Mononuclear cell (primary cell): ENCODE measurements at regions not wholly inside any gene's neighbourhood (a gene's known extent, or its start where the extent isn't known, plus 50 kb on each side); places are given as distances from the start of the nearest gene placed in this dataset.

Experiments used
- H3K27me3 ChIP-seq: 2 replicates; pipeline ENCODE4 v1.6.0; 2011; ENCODE audit warnings: low read length, control low read depth; ENCODE audit not compliant: insufficient read depth
- H3K4me1 ChIP-seq: 2 replicates; pipeline ENCODE4 v1.5.1; 2011; ENCODE audit warnings: mild to moderate bottlenecking, low read length, control low read depth; ENCODE audit not compliant: insufficient read depth
- H3K4me3 ChIP-seq: 2 replicates; pipeline ENCODE4 v1.5.1; 2011; ENCODE audit warnings: mild to moderate bottlenecking, low read length, moderate library complexity
- H3K9me3 ChIP-seq: 2 replicates; pipeline ENCODE4 v1.5.1; 2011; ENCODE audit warnings: low read depth, mild to moderate bottlenecking, control low read depth, low read length

- no peaks in the 10 kb centered on the region for H3K9me3 ChIP-seq
- no peaks in the 10 kb centered on the region for H3K27me3 ChIP-seq
- no peak overlapping the region for H3K4me3 ChIP-seq
- peaks cover 60% of the 10 kb centered on the region for H3K4me1 ChIP-seq
Observed at GRCh38 chr1:114342376-114342775, 168.6 kb downstream of the TRIM33 start.

- no peaks in the 10 kb centered on the region for H3K9me3 ChIP-seq
- H3K4me3 ChIP-seq: no peak overlapping the region
- H3K4me1 ChIP-seq: peaks cover 59% of the 10 kb centered on the region
- H3K27me3 ChIP-seq: no peaks in the 10 kb centered on the region
Observed at GRCh38 chr1:114341856-114342255, 169.1 kb downstream of the TRIM33 start.

DNA sequence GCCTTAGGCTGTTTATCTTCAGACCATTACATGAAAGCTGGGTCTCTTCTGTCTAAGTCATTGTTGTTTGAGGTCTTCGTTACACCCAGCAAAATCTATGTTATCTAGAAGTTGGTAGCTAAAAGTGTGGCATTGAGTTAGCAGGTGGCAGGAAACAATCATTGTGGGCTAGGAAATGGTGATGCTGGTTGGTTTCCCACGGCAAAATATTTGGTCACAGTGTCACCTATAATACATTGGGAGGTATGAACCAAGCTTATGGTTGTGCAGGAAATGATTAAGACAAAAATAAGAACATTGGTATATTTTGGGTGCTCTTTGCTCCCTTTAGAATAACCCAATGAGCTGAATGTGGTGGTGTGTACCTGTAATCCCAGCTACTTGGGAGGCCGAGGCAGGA, 169.7 kb downstream of the TRIM33 start:
- Histone ChIP-seq H3K4me3 (no peak overlapping the region), H3K9me3 (no peaks in the 10 kb centered on the region), H3K27me3 (no peaks in the 10 kb centered on the region), H3K4me1 (peaks cover 59% of the 10 kb centered on the region)

DNA sequence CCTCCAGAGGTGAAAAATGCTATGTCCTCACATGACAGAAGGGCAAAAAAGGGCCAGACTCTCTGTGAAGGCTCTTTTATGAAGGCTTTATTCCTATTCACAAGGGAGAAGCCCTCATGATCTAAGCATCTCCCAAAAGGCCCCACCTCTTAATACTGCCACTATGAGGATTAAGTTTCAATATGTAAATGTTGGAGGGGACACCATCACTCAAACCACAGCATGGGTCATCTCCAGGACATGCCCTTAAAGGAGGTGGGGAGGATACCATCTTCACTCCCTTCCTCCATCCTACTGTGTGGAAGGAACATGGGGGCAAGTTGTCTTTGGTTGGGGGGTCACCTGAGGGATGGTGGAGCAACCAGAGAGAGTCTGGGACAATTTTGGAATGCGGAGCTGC, 170.1 kb downstream of the TRIM33 start:
- Histone ChIP-seq H3K9me3 (no peaks in the 10 kb centered on the region), H3K27me3 (no peaks in the 10 kb centered on the region), H3K4me1 (peaks cover 57% of the 10 kb centered on the region), H3K4me3 (no peak overlapping the region)

GRCh38 chr1:114339379-114339778, 171.6 kb downstream of the TRIM33 start:
- Histone ChIP-seq H3K4me1 (peaks cover 63% of the 10 kb centered on the region), H3K9me3 (no peaks in the 10 kb centered on the region), H3K4me3 (no peak overlapping the region), H3K27me3 (no peaks in the 10 kb centered on the region)

- Histone ChIP-seq H3K4me3 (no peak overlapping the region), H3K9me3 (no peaks in the 10 kb centered on the region), H3K4me1 (peaks cover 61% of the 10 kb centered on the region), H3K27me3 (no peaks in the 10 kb centered on the region)
Observed at GRCh38 chr1:114338191-114338890, 172.7 kb downstream of the TRIM33 start.

GRCh38 chr1:114337417-114337816, 173.6 kb downstream of the TRIM33 start:
- no peak overlapping the region for H3K4me3 ChIP-seq
- peaks cover 51% of the 10 kb centered on the region for H3K4me1 ChIP-seq
- H3K9me3 ChIP-seq: no peaks in the 10 kb centered on the region
- H3K27me3 ChIP-seq: no peaks in the 10 kb centered on the region

DNA sequence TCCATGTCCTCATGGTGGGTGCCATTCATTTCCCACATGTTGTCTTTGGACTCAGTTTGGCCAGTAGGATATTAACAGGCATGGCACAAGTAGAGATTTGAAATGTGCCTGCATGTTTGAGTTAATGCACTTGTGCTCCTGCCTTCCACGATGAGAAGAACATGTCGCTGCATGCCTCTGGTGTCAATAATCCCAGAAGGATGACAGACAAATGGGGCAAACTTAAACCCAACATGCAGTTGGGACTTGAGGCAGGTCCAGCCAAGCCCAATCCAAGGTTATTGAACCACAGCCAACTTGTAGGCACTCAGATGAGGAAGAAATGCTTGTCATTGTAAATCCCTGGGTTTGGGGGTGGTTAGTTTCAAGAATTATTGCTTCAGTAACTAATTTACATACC, 174.6 kb downstream of the TRIM33 start:
- Histone ChIP-seq H3K4me1 (peaks cover 47% of the 10 kb centered on the region), H3K27me3 (no peaks in the 10 kb centered on the region), H3K4me3 (no peak overlapping the region)

DNA sequence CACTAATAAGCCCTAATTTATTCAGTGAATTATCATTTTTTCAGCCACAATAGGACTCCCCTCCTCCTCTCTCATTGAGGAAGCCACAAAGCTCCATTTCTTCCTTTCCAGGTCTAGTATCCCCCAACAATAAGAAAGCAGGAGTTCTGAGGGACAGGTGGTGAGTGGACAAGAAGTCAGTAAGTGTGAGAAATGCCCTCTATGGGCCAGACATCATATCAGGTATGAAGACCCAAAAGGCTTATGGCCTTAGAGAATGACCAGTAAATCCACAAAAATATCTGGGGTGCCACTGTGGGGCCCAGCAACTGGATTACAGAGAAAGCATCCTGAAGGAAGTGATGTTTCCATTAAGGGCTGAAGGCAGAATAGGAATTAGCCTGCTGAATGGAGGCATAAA, 175.7 kb downstream of the TRIM33 start:
- H3K9me3 ChIP-seq: no peaks in the 10 kb centered on the region
- H3K4me3 ChIP-seq: no peak overlapping the region
- no peaks in the 10 kb centered on the region for H3K27me3 ChIP-seq
- H3K4me1 ChIP-seq: peaks cover 45% of the 10 kb centered on the region

More for the DNA sequence above, 174.6 kb downstream of the TRIM33 start:
- H3K9me3 ChIP-seq: no peaks in the 10 kb centered on the region

GRCh38 chr1:114334297-114334696, 176.7 kb downstream of the TRIM33 start:
- H3K4me1 ChIP-seq: peaks cover 41% of the 10 kb centered on the region
- H3K27me3 ChIP-seq: no peaks in the 10 kb centered on the region
- H3K4me3 ChIP-seq: no peak overlapping the region
- no peaks in the 10 kb centered on the region for H3K9me3 ChIP-seq

DNA sequence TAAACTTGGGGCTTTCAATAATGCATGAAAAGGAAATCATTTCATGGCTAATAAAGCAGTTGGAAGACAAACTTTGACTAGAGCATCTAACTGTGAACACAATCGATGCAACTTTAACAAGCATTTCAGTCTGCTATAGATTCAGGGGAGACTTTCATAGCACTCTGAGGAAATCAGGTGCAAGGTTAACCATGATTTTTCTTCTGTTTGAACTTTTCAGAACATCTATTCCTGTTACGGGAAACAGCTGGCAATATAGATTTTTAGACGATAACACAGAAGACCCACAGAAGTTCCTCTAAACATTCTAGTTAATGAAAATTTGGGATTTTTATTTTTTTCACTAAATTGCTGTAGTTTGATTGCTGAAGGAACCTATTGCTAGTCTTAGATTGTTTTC, 177.3 kb downstream of the TRIM33 start:
- Histone ChIP-seq H3K27me3 (no peaks in the 10 kb centered on the region), H3K4me3 (no peak overlapping the region), H3K4me1 (peaks cover 37% of the 10 kb centered on the region), H3K9me3 (no peaks in the 10 kb centered on the region)

GRCh38 chr1:114331936-114332335, 178.3 kb upstream of the SYT6 start:
- no peaks in the 10 kb centered on the region for H3K9me3 ChIP-seq
- H3K27me3 ChIP-seq: no peaks in the 10 kb centered on the region
- H3K4me1 ChIP-seq: peaks cover 41% of the 10 kb centered on the region
- H3K4me3 ChIP-seq: no peak overlapping the region

- Histone ChIP-seq H3K9me3 (no peaks in the 10 kb centered on the region), H3K27me3 (no peaks in the 10 kb centered on the region), H3K4me1 (peaks cover 35% of the 10 kb centered on the region), H3K4me3 (no peak overlapping the region)
Observed at GRCh38 chr1:114330451-114330983, 176.8 kb upstream of the SYT6 start.

- Histone ChIP-seq H3K4me1 (peaks cover 25% of the 10 kb centered on the region), H3K9me3 (no peaks in the 10 kb centered on the region), H3K27me3 (no peaks in the 10 kb centered on the region), H3K4me3 (no peak overlapping the region)
Observed at GRCh38 chr1:114328361-114328904, 174.8 kb upstream of the SYT6 start.

DNA sequence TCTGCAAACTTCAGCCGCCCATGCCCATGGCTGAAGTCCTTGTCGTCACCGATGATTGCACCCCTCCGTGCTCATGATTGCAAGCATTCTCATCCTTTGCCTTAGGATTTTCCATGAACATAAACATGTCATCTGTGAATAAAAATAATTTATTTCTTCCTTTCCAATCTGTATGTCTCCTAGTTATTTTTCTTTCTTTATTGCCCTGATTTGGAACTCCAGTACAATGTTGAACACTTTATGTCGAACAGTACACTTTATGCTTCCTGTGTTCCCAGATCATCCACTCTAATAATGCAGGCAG, 170.9 kb upstream of the SYT6 start:
- H3K4me1 ChIP-seq: peaks cover 4% of the 10 kb centered on the region
- no peak overlapping the region for H3K4me3 ChIP-seq
- H3K9me3 ChIP-seq: no peaks in the 10 kb centered on the region
- no peaks in the 10 kb centered on the region for H3K27me3 ChIP-seq
